Frontal cortex (tissue), 3 donors: ENCODE measurements at regions not wholly inside any gene's neighbourhood (a gene's known extent, or its start where the extent isn't known, plus 50 kb on each side); places are given as distances from the start of the nearest gene placed in this dataset.
"Not testable (repeated sequence)": the region's sequence is repeated elsewhere in the genome, so short reads cannot be mapped to it uniquely, and the experiment has no call there.

ENCODE experiments used
- DNase-seq, 2 donors: peaks; one replicate each; pipeline ENCODE4 v3.0.0; 2012; ENCODE audit warnings: low spot score in 2 of 2
- FAIRE-seq: peaks from 2 replicates; lab custom pipeline; 2012; peaks lifted over from hg19 to GRCh38; lab: Jason Lieb, UNC
- donor health status: control.
- donor health status: control.
- donor health status: control.

GRCh38 chr9:62798884-62799850 lies 1609.3 kb downstream of the SPATA31A7 start:
- DNase-seq, FAIRE-seq: not testable (repeated sequence)

- FAIRE-seq, DNase-seq: not testable (repeated sequence)
Observed at GRCh38 chr9:62799851-62800371, 1610.1 kb downstream of the SPATA31A7 start.

- DNase-seq, result peak in 1 of 2 donors; percentile 2
- FAIRE-seq, result not testable (repeated sequence)
Observed at GRCh38 chr9:62800451-62801371, 1610.9 kb downstream of the SPATA31A7 start.

- DNase-seq, FAIRE-seq: not testable (repeated sequence)
Observed at GRCh38 chr9:62801372-62801811, 1611.6 kb downstream of the SPATA31A7 start.

- FAIRE-seq, result not testable (repeated sequence)
- DNase-seq, result peak in 1 of 2 donors; percentile 75
Observed at GRCh38 chr9:62801961-62802718, 1612.3 kb downstream of the SPATA31A7 start.

GRCh38 chr9:62802719-62803079 lies 1612.9 kb downstream of the SPATA31A7 start:
- FAIRE-seq, DNase-seq: not testable (repeated sequence)

- not testable (repeated sequence) for DNase-seq
Observed at GRCh38 chr9:62803099-62803498, 1613.3 kb downstream of the SPATA31A7 start.

GRCh38 chr9:62804314-62804713 lies 1614.5 kb downstream of the SPATA31A7 start:
- not testable (repeated sequence) for FAIRE-seq, DNase-seq

More at GRCh38 chr9:62803099-62803498, 1613.3 kb downstream of the SPATA31A7 start:
- FAIRE-seq, result not testable (repeated sequence)

GRCh38 chr9:62807424-62807823 lies 1617.6 kb downstream of the SPATA31A7 start:
- not testable (repeated sequence) for FAIRE-seq, DNase-seq

GRCh38 chr9:62808081-62808480 lies 1618.2 kb downstream of the SPATA31A7 start:
- FAIRE-seq, DNase-seq: not testable (repeated sequence)

- FAIRE-seq, DNase-seq: not testable (repeated sequence)
Observed at GRCh38 chr9:62810318-62810717, 1620.5 kb downstream of the SPATA31A7 start.

GRCh38 chr9:62810811-62811315 lies 1621.0 kb downstream of the SPATA31A7 start:
- not testable (repeated sequence) for FAIRE-seq, DNase-seq

GRCh38 chr9:62815436-62815835 lies 1625.6 kb downstream of the SPATA31A7 start:
- not testable (repeated sequence) for FAIRE-seq, DNase-seq

- DNase-seq, result not testable (repeated sequence)
Observed at GRCh38 chr9:62816331-62816730, 1626.5 kb downstream of the SPATA31A7 start.

GRCh38 chr9:62817214-62817613 lies 1627.4 kb downstream of the SPATA31A7 start:
- not testable (repeated sequence) for DNase-seq, FAIRE-seq

More at GRCh38 chr9:62816331-62816730, 1626.5 kb downstream of the SPATA31A7 start:
- not testable (repeated sequence) for FAIRE-seq

GRCh38 chr9:62822185-62822584 lies 1632.3 kb downstream of the SPATA31A7 start:
- not testable (repeated sequence) for FAIRE-seq, DNase-seq

- not testable (repeated sequence) for FAIRE-seq, DNase-seq
Observed at GRCh38 chr9:62827957-62828907, 1638.4 kb downstream of the SPATA31A7 start.
